H9 (cell line): ENCODE measurements at regions not wholly inside any gene's neighbourhood (a gene's known extent, or its start where the extent isn't known, plus 50 kb on each side); places are given as distances from the start of the nearest gene placed in this dataset.

Experiments used
- DNase-seq: peaks from one replicate; pipeline ENCODE4 v3.0.0-alpha.2; 2017
- H2AFZ ChIP-seq: one replicate; pipeline ENCODE4 v1.6.1; 2013; ENCODE audit warnings: mild to moderate bottlenecking, low read length, control low read depth, moderate library complexity
- H2AK5ac ChIP-seq: 2 replicates; pipeline ENCODE4 v1.6.1; 2013; ENCODE audit warnings: low read length, control low read depth, mixed read lengths; ENCODE audit not compliant: insufficient read length
- H2BK120ac ChIP-seq: one replicate; pipeline ENCODE4 v1.6.1; 2013; ENCODE audit warnings: low read depth, mild to moderate bottlenecking, low read length, control low read depth, inconsistent platforms; ENCODE audit not compliant: poor library complexity, severe bottlenecking
- H2BK12ac ChIP-seq: 2 replicates; pipeline ENCODE4 v1.6.1; 2013; ENCODE audit warnings: low read length, control low read depth, mixed read lengths, low read depth; ENCODE audit not compliant: insufficient read length
- H2BK15ac ChIP-seq: 2 replicates; pipeline ENCODE4 v1.6.1; 2013; ENCODE audit warnings: low read depth, low read length, control low read depth
- H2BK20ac ChIP-seq: one replicate; pipeline ENCODE4 v1.6.1; 2013; ENCODE audit warnings: low read depth, mild to moderate bottlenecking, low read length, control low read depth, inconsistent platforms; ENCODE audit not compliant: poor library complexity, severe bottlenecking
- H2BK5ac ChIP-seq: 2 replicates; pipeline ENCODE4 v1.6.1; 2013; ENCODE audit warnings: low read length, control low read depth, mixed read lengths; ENCODE audit not compliant: insufficient read length
- H3K14ac ChIP-seq: 2 replicates; pipeline ENCODE4 v1.6.1; 2013; ENCODE audit warnings: low read length, control low read depth; ENCODE audit not compliant: insufficient read depth
- H3K18ac ChIP-seq: 2 replicates; pipeline ENCODE4 v1.6.1; 2013; ENCODE audit warnings: low read depth, mild to moderate bottlenecking, mixed read lengths, low read length, control low read depth; ENCODE audit not compliant: insufficient read length
- H3K23ac ChIP-seq: 2 replicates; pipeline ENCODE4 v1.6.1; 2013; ENCODE audit warnings: low read length, control low read depth, mixed read lengths, low read depth; ENCODE audit not compliant: insufficient read length
- H3K23me2 ChIP-seq: 2 replicates; pipeline ENCODE4 v1.6.1; 2013; ENCODE audit warnings: low read depth, mild to moderate bottlenecking, mixed read lengths, low read length, control low read depth; ENCODE audit not compliant: insufficient read length, poor library complexity, severe bottlenecking
- H3K27ac ChIP-seq: 2 replicates; pipeline ENCODE4 v1.5.1; 2013; ENCODE audit warnings: low read length, control low read depth, mixed read lengths, low read depth; ENCODE audit not compliant: insufficient read length
- H3K27me3 ChIP-seq: 2 replicates; pipeline ENCODE4 v1.6.1; 2013; ENCODE audit warnings: low read length, control low read depth, inconsistent platforms; ENCODE audit not compliant: insufficient read depth
- H3K4ac ChIP-seq: 2 replicates; pipeline ENCODE4 v1.6.1; 2013; ENCODE audit warnings: low read depth, mild to moderate bottlenecking, control low read depth, inconsistent platforms, low read length, moderate library complexity
- H3K4me1 ChIP-seq: 2 replicates; pipeline ENCODE4 v1.6.1; 2013; ENCODE audit warnings: low read length, control low read depth, inconsistent platforms; ENCODE audit not compliant: insufficient read depth
- H3K4me2 ChIP-seq: 2 replicates; pipeline ENCODE4 v1.6.1; 2013; ENCODE audit warnings: low read length, control low read depth, mixed read lengths; ENCODE audit not compliant: insufficient read length, insufficient read depth
- H3K56ac ChIP-seq: 2 replicates; pipeline ENCODE4 v1.6.1; 2013; ENCODE audit warnings: low read depth, mild to moderate bottlenecking, mixed read lengths, low read length, control low read depth; ENCODE audit not compliant: insufficient read length
- H3K79me1 ChIP-seq: 2 replicates; pipeline ENCODE4 v1.6.1; 2013; ENCODE audit warnings: low read depth, mild to moderate bottlenecking, moderate library complexity, low read length, control low read depth, inconsistent platforms; ENCODE audit not compliant: insufficient read depth, poor library complexity, severe bottlenecking
- H3K79me2 ChIP-seq: 2 replicates; pipeline ENCODE4 v1.6.1; 2013; ENCODE audit warnings: low read length, control low read depth, inconsistent platforms; ENCODE audit not compliant: insufficient read depth
- H3K9ac ChIP-seq: 2 replicates; pipeline ENCODE4 v1.6.1; 2013; ENCODE audit warnings: low read length, control low read depth, mixed read lengths; ENCODE audit not compliant: insufficient read length; ENCODE audit errors: extremely low read depth
- H3K9me3 ChIP-seq: one replicate; pipeline ENCODE4 v1.6.1; 2013; ENCODE audit warnings: low read depth, low read length, inconsistent platforms; ENCODE audit not compliant: control insufficient read depth
- H3T11ph ChIP-seq: one replicate; pipeline ENCODE4 v1.6.1; 2013; ENCODE audit warnings: mild to moderate bottlenecking, low read length, control low read depth, inconsistent platforms
- H4K20me1 ChIP-seq: one replicate; pipeline ENCODE4 v1.6.1; 2013; ENCODE audit not compliant: control insufficient read depth, insufficient read length, insufficient read depth
- H4K5ac ChIP-seq: 2 replicates; pipeline ENCODE4 v1.6.1; 2013; ENCODE audit warnings: low read depth, mild to moderate bottlenecking, mixed read lengths, low read length, control low read depth; ENCODE audit not compliant: insufficient read length
- H4K8ac ChIP-seq: replicated peaks from 2 replicates; pipeline ENCODE4 v1.6.1; 2013; ENCODE audit warnings: low read length, control low read depth, mixed read lengths, low read depth; ENCODE audit not compliant: insufficient read length
- H4K91ac ChIP-seq: 2 replicates; pipeline ENCODE4 v1.6.1; 2013; ENCODE audit warnings: low read depth, mild to moderate bottlenecking, moderate library complexity, mixed read lengths, low read length, control low read depth; ENCODE audit not compliant: insufficient read length
- H3K27ac Mint-ChIP-seq, 3 experiments: 2 replicates in 2 of 3; 3 replicates in 1 of 3; pipeline ENCODE4 v1.8.0; 2020 to 2021; ENCODE audit warnings: mixed read lengths in 3 of 3, mild to moderate bottlenecking in 1 of 3, moderate library complexity in 1 of 3
- H3K27me3 Mint-ChIP-seq: 2 replicates; pipeline ENCODE4 v1.8.0; 2021; ENCODE audit warnings: low read depth, mild to moderate bottlenecking, moderate library complexity, mixed read lengths
- H3K36me3 Mint-ChIP-seq, 3 experiments: 2 replicates in 2 of 3; 3 replicates in 1 of 3; pipeline ENCODE4 v1.8.0; 2020 to 2021; ENCODE audit warnings: low read depth in 3 of 3, mixed read lengths in 3 of 3; ENCODE audit not compliant: insufficient read depth in 1 of 3
- H3K4me1 Mint-ChIP-seq, 2 experiments: 2 replicates each; pipeline ENCODE4 v1.8.0; 2020; ENCODE audit warnings: mixed read lengths in 2 of 2
- H3K4me3 Mint-ChIP-seq, 2 experiments: 2 replicates in 1 of 2; 3 replicates in 1 of 2; pipeline ENCODE4 v1.8.0; 2020 to 2021; ENCODE audit warnings: mild to moderate bottlenecking in 2 of 2, mixed read lengths in 2 of 2, moderate library complexity in 1 of 2
- H3K9me3 Mint-ChIP-seq, 2 experiments: 2 replicates in 1 of 2; 3 replicates in 1 of 2; pipeline ENCODE4 v1.8.0; 2020; ENCODE audit warnings: mild to moderate bottlenecking in 2 of 2, mixed read lengths in 2 of 2, moderate library complexity in 1 of 2
- WGBS: extraction: QIAGEN DNeasy Blood & Tissue Kit; methylation state at CpG from one replicate; pipeline ENCODE4 v1.1.7; 2013; ENCODE audit warnings: missing lambda C conversion rate, low lambda C conversion rate, mixed read lengths; ENCODE audit not compliant: insufficient read length; ENCODE audit errors: extremely low coverage; 5-methylcytosine and 5-hydroxymethylcytosine counted together
- TF ChIP-seq, protein P1 (sequence below): fragments of 200-600 bp; sonication (generic); conservative IDR thresholded peaks from 3 replicates; pipeline ENCODE4 v1.8.0; 2021; ENCODE audit warnings: antibody characterized with exemption, mild to moderate bottlenecking

DNA sequence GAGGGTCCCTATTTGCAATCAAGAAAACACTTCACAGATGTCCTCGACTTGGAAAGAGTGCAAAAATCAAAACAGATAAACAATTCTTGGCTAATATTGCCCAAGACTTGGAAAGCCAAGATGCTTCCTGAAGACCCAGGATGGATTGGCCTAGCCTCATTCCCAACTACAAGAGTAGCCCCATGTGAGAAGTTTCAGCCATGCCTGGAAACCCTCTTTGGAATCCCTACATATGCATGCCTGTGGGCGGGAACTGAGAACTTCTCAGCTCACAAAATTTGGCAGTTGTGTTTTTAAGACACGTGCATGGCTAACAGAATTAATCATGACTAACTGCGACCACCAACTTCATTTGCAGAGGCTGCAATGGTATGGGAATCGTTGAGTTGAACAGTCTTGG, 283.2 kb upstream of the TBX3 start:
- no peaks in the 10 kb centered on the region for H3K9me3 Mint-ChIP-seq
- no peak overlapping the region for H3K18ac ChIP-seq
- H4K20me1 ChIP-seq, result no peaks in the 10 kb centered on the region
- H3K4me3 Mint-ChIP-seq, result no peak overlapping the region
- TF ChIP-seq, protein P1, sequence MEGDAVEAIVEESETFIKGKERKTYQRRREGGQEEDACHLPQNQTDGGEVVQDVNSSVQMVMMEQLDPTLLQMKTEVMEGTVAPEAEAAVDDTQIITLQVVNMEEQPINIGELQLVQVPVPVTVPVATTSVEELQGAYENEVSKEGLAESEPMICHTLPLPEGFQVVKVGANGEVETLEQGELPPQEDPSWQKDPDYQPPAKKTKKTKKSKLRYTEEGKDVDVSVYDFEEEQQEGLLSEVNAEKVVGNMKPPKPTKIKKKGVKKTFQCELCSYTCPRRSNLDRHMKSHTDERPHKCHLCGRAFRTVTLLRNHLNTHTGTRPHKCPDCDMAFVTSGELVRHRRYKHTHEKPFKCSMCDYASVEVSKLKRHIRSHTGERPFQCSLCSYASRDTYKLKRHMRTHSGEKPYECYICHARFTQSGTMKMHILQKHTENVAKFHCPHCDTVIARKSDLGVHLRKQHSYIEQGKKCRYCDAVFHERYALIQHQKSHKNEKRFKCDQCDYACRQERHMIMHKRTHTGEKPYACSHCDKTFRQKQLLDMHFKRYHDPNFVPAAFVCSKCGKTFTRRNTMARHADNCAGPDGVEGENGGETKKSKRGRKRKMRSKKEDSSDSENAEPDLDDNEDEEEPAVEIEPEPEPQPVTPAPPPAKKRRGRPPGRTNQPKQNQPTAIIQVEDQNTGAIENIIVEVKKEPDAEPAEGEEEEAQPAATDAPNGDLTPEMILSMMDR, result no peak
- no CpG with 5 or more reads among the region's 5 CpGs for WGBS
- H2BK20ac ChIP-seq, result no peak overlapping the region
- H3K14ac ChIP-seq, result no peak overlapping the region
- H3K9ac ChIP-seq, result no peak overlapping the region
- H3K4me2 ChIP-seq, result no peak overlapping the region
- no peaks in the 10 kb centered on the region for H3K9me3 ChIP-seq
- H3K27ac ChIP-seq, result no peak overlapping the region
- H3K27me3 ChIP-seq, result 0 out of 2 replicates have a peak, but pooled peaks cover 2% of the 10 kb centered on the region
- no peaks in the 10 kb centered on the region for H3K79me2 ChIP-seq
- H3K4ac ChIP-seq, result no peak overlapping the region
- no peak overlapping the region for H4K8ac ChIP-seq
- H3K56ac ChIP-seq, result no peak overlapping the region
- H3K4me1 Mint-ChIP-seq, result peaks cover 0 to 3% of the 10 kb centered on the region in 2 experiments; a peak in 1 of 4 replicates
- H2AFZ ChIP-seq, result no peak overlapping the region
- H2BK120ac ChIP-seq, result no peak overlapping the region
- no peak overlapping the region for H3K23ac ChIP-seq
- no peak overlapping the region for H2BK12ac ChIP-seq
- H3K4me1 ChIP-seq, result no peaks in the 10 kb centered on the region; the same call in 1 of the 2 replicates
- no peak for DNase-seq
- H2AK5ac ChIP-seq, result no peak overlapping the region
- H3K36me3 Mint-ChIP-seq, result no peaks in the 10 kb centered on the region
- no peak overlapping the region for H3T11ph ChIP-seq
- H2BK5ac ChIP-seq, result no peak overlapping the region
- H4K5ac ChIP-seq, result no peak overlapping the region
- H3K23me2 ChIP-seq, result no peaks in the 10 kb centered on the region
- no peak overlapping the region for H3K27ac Mint-ChIP-seq
- no peaks in the 10 kb centered on the region; the same call in 1 of the 2 replicates for H3K27me3 Mint-ChIP-seq
- H2BK15ac ChIP-seq, result no peak overlapping the region
- no peaks in the 10 kb centered on the region for H3K79me1 ChIP-seq
- no peak overlapping the region for H4K91ac ChIP-seq
